ENCODE measurements at regions not wholly inside any gene's neighbourhood (a gene's known extent, or its start where the extent isn't known, plus 50 kb on each side); places are given as distances from the start of the nearest gene placed in this dataset.
"Not testable (repeated sequence)": the region's sequence is repeated elsewhere in the genome, so short reads cannot be mapped to it uniquely, and the experiment has no call there.

DNA sequence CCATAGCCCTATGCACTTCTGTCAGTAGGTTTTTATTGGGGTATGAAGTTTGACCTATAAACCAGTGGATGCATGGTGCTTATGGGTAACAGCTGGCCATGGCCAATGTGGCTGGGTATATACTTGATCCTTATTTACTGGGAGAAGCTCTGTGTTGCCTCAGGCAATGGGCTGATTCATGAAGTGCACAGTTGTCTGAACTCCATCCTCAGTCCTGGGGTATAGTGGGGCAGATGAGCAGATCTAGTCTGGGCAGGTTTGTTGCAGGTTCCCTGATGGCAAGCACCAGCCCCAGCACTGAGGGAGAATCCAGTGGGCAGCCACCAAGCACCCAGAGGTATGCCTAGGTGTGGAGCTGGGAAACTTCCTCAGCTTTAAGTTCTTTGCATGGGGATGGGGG lies 274.4 kb downstream of the TDRD3 start:
- intact Hi-C loops (cut with DNase I), result no loop called here
- DNase-seq (ENCODE audit: low spot score), result no peak

DNA sequence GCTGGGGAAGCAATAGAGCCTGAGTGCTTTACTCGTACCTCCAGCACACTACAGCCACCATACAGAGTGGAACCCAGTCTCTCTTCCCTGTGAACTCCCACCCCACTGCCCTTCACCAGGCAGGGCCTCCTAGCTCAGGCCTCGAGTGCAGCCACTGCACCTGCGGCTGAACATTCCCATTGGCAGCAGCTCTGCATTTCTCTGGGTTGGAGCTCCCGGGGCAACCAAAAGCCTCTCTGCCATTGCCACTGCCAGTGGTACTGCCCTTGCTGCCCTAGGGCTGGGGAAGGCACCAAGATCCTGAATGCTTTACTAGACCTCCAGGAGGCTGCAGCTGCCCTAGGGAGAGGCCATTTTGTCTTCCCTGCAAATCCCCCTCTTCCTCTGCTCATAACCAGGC lies 266.8 kb downstream of the TDRD3 start:
- DNase-seq (ENCODE audit: low spot score), result no peak
- intact Hi-C loops (cut with DNase I), result no loop called here

DNA sequence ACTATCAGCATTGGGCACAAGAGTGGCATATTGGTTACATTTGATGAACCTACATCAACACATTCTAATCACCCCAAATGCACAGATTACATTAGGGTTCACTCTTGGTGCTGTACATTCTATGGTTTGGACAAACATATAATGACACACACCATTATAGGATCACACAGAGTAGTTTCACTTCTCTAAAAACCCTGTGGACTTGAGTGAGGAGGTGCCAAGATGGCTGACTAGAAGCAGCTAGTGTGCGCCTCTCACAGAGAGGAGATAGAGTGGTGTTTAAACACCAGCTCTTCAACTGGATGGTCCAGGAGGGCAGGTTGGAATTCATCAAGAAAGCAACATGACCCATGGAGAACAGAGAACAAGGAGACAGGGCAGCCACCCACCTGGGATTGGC lies 265.6 kb downstream of the TDRD3 start:
- intact Hi-C loops (cut with DNase I), result no loop called here
- no peak for DNase-seq (ENCODE audit: low spot score)

DNA sequence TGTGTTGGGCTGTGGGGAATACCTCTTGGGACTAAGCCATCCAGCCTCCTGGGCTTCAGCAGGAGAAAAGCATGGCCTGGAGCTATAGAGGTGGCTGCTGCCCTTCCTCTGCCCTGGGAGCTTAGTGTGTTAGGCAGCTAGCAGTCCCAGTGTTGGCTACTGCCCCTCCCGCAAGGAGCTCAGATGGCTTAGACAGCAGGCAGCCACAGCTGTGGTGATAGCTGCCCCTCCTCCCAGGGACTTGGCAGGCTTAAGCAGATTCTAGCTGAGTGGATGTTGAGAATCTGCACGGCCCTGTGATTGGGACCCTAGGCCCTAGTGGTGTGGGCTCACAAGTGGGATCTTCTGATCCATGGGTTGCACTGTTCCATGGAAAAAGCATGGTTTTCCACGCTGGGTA lies 264.5 kb downstream of the TDRD3 start:
- intact Hi-C loops (cut with DNase I), result no loop called here
- DNase-seq (ENCODE audit: low spot score), result no peak

DNA sequence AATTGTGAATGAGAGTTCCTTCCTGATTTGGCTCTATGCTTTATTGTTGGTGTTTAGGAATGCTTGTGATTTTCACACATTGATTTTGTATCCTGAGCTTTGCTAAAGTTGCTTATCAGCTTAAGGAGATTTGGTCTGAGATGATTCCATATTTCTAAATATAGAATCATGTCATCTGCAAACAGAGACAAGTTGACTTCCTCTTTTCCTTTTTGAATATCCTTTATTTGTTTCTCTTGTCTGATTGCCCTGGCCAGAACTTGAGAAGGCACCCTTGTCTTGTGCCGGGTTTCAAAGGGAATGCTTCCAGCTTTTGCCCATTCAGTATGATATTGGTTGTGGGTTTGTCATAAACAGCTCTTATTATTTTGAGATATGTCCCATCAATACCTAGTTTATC lies 260.6 kb downstream of the TDRD3 start:
- intact Hi-C loops (cut with DNase I); DNase-seq (ENCODE audit: low spot score): not testable (repeated sequence)

DNA sequence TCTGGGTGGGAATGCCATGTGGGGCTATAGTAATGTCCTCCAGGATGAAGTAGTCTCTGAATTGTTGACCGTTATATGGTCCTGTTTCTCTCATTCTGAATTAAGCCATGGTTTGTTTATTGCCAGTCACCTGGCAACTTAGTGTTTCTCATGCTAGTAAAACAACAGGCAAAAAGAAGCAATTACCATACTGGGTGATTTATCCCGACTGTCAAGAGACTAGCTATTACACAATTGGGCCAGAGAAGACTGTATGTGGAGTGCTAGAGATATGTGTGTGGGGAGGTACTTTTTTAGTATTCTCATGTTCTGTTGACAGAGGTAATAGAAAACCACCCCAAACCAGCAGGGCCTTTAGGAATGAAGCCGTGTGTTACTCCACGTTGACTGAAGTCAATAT lies 258.2 kb downstream of the TDRD3 start:
- intact Hi-C loops (cut with DNase I), result no loop called here
- DNase-seq (ENCODE audit: low spot score), result no peak

DNA sequence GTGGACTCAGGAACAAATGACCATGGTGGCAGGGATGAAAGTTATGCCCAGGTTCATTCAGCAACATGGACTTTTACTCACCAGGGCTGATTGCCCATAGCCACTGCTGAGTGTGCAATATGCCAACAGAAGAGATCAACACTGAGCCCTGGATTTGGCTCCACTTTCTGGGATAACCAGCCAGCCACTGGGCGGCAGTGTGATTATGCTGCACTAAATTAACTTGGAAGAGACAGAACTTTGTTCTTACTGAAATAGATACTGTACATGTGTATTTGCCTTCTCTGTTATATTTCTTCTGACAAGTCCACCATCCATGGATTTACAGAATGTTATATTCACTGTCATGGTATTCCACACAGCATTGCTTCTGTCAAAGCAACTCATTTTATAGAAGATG lies 257.4 kb downstream of the TDRD3 start:
- no peak for DNase-seq (ENCODE audit: low spot score)
- intact Hi-C loops (cut with DNase I), result no loop called here

- DNase-seq (ENCODE audit: low spot score), result no peak
- intact Hi-C loops (cut with DNase I), result no loop called here
These were observed 250.5 kb downstream of the TDRD3 start for GRCh38 chr13:60647547-60647946.

- intact Hi-C loops (cut with DNase I), result no loop called here
- no peak for DNase-seq (ENCODE audit: low spot score)
These were observed 249.6 kb downstream of the TDRD3 start for GRCh38 chr13:60646620-60647019.

GRCh38 chr13:60645676-60646075 lies 248.7 kb downstream of the TDRD3 start:
- intact Hi-C loops (cut with DNase I), result no loop called here
- DNase-seq (ENCODE audit: low spot score), result no peak

DNA sequence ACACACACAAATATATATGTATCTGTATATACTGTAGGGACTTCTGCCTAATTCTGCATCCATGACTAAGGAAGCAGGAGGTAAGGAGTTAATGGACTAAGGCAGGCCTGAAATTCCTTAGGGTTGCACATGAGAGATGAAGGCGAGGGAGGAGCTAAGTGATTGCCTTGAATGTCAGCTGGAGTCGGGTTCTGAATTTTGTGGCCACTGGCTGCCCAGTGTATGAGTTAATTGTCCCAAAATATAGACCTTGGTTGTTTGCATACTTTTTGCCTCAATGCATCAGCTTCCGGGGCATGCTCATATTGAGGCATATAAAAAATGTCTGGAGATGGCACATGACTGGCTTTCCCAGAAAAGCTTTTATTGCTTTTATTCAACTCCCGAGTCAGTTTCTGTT lies 245.5 kb downstream of the TDRD3 start:
- intact Hi-C loops (cut with DNase I), result no loop called here
- DNase-seq (ENCODE audit: low spot score), result no peak

- DNase-seq (ENCODE audit: low spot score), result no peak
- intact Hi-C loops (cut with DNase I), result no loop called here
These were observed 232.1 kb downstream of the TDRD3 start for GRCh38 chr13:60629158-60629557.

- intact Hi-C loops (cut with DNase I), result no loop called here
These were observed 230.2 kb downstream of the TDRD3 start for GRCh38 chr13:60627071-60627686.

More at GRCh38 chr13:60627071-60627686, 230.2 kb downstream of the TDRD3 start:
- DNase-seq (ENCODE audit: low spot score), result no peak

Small RNA genes in the stretch of these regions (microRNA-seq; reads per million reads assigned to microRNA genes)
- 0 reads per million in 2 donors for gene MIR3169 (ENCODE audit: borderline microRNAs expressed in 2 of 2)
